Liver (tissue), 3 donors: ENCODE measurements at regions not wholly inside any gene's neighbourhood (a gene's known extent, or its start where the extent isn't known, plus 50 kb on each side); places are given as distances from the start of the nearest gene placed in this dataset.

Experiments
- EGR1 ChIP-seq, 2 donors: IDR thresholded peaks; 2 replicates each; pipeline ENCODE4 v1.6.1; 2016 to 2018; ENCODE audit warnings: antibody characterized with exemption in 2 of 2, low read depth in 2 of 2
- FOXA1 ChIP-seq: IDR thresholded peaks from 2 replicates; pipeline ENCODE4 v1.6.1; 2016; ENCODE audit warnings: antibody characterized with exemption
- FOXA2 ChIP-seq: IDR thresholded peaks from 2 replicates; pipeline ENCODE4 v1.6.1; 2016; ENCODE audit warnings: antibody characterized with exemption
- GABPA ChIP-seq, 2 donors: IDR thresholded peaks in 1 of 2; conservative IDR thresholded peaks in 1 of 2; 2 replicates each; pipeline ENCODE4 v1.6.1; 2016; ENCODE audit warnings: antibody characterized with exemption in 2 of 2, mild to moderate bottlenecking in 1 of 2, moderate library complexity in 1 of 2
- JUND ChIP-seq, 2 donors: IDR thresholded peaks; 2 replicates each; pipeline ENCODE4 v1.6.1; 2016; ENCODE audit warnings: antibody characterized with exemption in 2 of 2
- RAD21 ChIP-seq, 2 donors: IDR thresholded peaks; 2 replicates each; pipeline ENCODE4 v1.6.1; 2016; ENCODE audit warnings: antibody characterized with exemption in 2 of 2, mild to moderate bottlenecking in 2 of 2
- RXRA ChIP-seq, 2 donors: IDR thresholded peaks; 2 replicates each; pipeline ENCODE4 v1.6.1; 2017 to 2018; ENCODE audit warnings: antibody characterized with exemption in 2 of 2, mild to moderate bottlenecking in 1 of 2
- SP1 ChIP-seq: IDR thresholded peaks from 2 replicates; pipeline ENCODE4 v1.6.1; 2018; ENCODE audit warnings: antibody characterized with exemption, mild to moderate bottlenecking
- TAF1 ChIP-seq: conservative IDR thresholded peaks from 2 replicates; pipeline ENCODE4 v1.6.1; 2016; ENCODE audit warnings: antibody characterized with exemption, mild to moderate bottlenecking
- YY1 ChIP-seq: IDR thresholded peaks from 2 replicates; pipeline ENCODE4 v1.6.1; 2016; ENCODE audit warnings: antibody characterized with exemption, mild to moderate bottlenecking
- TF ChIP-seq, protein P1 (sequence below): fragments of 150-350 bp; IDR thresholded peaks from 2 replicates; pipeline ENCODE4 v1.5.1; 2017; ENCODE audit warnings: improper control_type of control experiment, low read depth, low read length; ENCODE audit not compliant: missing input control
- TF ChIP-seq, protein P2 (sequence below): IDR thresholded peaks from 2 replicates; pipeline ENCODE4 v1.6.1; 2016; ENCODE audit warnings: antibody characterized with exemption, mild to moderate bottlenecking
- TF ChIP-seq, protein P3 (sequence below): IDR thresholded peaks from 2 replicates; pipeline ENCODE4 v1.6.1; 2016; ENCODE audit warnings: antibody characterized with exemption
- TF ChIP-seq, protein P4 (sequence below): IDR thresholded peaks from 2 replicates; pipeline ENCODE4 v1.6.1; 2016; ENCODE audit warnings: antibody characterized with exemption
- donor health status: healthy.
- donor health status: healthy.

DNA sequence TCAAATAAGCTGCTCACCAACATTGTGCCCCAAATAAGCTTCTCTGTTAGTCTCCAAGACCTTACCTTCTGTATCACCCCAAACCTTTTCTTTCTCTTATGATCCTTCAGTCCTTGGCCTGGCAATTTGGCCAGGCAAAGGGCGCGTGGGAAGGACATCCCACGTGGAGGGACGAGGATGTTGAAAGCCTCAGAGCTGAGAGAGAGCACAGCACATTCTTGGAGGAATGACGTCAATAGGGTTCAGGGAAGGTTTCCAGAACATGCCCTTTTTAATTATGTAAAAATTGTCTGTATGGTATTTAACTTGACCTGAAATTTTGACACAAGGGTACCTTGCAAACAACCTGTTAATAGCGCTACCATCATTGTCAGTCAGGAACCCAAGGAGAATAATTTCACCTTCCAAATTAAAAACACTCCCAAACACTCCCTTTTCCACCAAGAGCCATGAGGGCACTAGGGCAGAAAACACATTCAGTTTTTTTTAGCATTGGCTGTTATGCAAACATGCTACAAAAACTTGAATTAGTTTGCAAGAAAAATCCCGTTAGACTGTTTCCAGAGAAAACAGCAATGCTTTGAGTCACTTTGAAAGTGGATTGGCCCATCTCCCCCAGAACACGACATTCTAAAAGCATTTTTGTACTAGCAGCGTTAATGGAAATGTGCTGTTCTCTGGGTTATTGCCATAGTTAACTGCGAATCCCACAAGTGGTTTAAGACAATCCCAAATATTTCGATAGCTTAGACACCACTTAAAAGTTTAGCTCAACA is 183.2 kb upstream of the PUDP start:
- TF ChIP-seq, protein P1, sequence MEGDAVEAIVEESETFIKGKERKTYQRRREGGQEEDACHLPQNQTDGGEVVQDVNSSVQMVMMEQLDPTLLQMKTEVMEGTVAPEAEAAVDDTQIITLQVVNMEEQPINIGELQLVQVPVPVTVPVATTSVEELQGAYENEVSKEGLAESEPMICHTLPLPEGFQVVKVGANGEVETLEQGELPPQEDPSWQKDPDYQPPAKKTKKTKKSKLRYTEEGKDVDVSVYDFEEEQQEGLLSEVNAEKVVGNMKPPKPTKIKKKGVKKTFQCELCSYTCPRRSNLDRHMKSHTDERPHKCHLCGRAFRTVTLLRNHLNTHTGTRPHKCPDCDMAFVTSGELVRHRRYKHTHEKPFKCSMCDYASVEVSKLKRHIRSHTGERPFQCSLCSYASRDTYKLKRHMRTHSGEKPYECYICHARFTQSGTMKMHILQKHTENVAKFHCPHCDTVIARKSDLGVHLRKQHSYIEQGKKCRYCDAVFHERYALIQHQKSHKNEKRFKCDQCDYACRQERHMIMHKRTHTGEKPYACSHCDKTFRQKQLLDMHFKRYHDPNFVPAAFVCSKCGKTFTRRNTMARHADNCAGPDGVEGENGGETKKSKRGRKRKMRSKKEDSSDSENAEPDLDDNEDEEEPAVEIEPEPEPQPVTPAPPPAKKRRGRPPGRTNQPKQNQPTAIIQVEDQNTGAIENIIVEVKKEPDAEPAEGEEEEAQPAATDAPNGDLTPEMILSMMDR = no peak
- TF ChIP-seq, protein P2, sequence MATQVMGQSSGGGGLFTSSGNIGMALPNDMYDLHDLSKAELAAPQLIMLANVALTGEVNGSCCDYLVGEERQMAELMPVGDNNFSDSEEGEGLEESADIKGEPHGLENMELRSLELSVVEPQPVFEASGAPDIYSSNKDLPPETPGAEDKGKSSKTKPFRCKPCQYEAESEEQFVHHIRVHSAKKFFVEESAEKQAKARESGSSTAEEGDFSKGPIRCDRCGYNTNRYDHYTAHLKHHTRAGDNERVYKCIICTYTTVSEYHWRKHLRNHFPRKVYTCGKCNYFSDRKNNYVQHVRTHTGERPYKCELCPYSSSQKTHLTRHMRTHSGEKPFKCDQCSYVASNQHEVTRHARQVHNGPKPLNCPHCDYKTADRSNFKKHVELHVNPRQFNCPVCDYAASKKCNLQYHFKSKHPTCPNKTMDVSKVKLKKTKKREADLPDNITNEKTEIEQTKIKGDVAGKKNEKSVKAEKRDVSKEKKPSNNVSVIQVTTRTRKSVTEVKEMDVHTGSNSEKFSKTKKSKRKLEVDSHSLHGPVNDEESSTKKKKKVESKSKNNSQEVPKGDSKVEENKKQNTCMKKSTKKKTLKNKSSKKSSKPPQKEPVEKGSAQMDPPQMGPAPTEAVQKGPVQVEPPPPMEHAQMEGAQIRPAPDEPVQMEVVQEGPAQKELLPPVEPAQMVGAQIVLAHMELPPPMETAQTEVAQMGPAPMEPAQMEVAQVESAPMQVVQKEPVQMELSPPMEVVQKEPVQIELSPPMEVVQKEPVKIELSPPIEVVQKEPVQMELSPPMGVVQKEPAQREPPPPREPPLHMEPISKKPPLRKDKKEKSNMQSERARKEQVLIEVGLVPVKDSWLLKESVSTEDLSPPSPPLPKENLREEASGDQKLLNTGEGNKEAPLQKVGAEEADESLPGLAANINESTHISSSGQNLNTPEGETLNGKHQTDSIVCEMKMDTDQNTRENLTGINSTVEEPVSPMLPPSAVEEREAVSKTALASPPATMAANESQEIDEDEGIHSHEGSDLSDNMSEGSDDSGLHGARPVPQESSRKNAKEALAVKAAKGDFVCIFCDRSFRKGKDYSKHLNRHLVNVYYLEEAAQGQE = no peak
- TF ChIP-seq RAD21 (IDR thresholded peaks at IDR 0.05) (no peak), EGR1 (IDR thresholded peaks at IDR 0.05; ENCODE audit: low read depth in 2 of 2) (no peak), RXRA (IDR thresholded peaks at IDR 0.05) (no peak), FOXA2 (no peak), GABPA (IDR thresholded peaks at IDR 0.05 in 1 of 2, conservative IDR thresholded peaks at IDR 0.05 in 1 of 2) (no peak), TAF1 (no peak), YY1 (no peak), JUND (IDR thresholded peaks at IDR 0.05) (no peak), SP1 (no peak), FOXA1 (no peak)
- TF ChIP-seq, protein P3, sequence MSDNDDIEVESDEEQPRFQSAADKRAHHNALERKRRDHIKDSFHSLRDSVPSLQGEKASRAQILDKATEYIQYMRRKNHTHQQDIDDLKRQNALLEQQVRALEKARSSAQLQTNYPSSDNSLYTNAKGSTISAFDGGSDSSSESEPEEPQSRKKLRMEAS = no peak
- TF ChIP-seq, protein P4, sequence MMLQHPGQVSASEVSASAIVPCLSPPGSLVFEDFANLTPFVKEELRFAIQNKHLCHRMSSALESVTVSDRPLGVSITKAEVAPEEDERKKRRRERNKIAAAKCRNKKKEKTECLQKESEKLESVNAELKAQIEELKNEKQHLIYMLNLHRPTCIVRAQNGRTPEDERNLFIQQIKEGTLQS = no peak
